HepG2 (cell line): ENCODE measurements at regions not wholly inside any gene's neighbourhood (a gene's known extent, or its start where the extent isn't known, plus 50 kb on each side); places are given as distances from the start of the nearest gene placed in this dataset.

Experiments used
- ATAC-seq: fragments of 200-7000 bp; cut with Tn5 transposase; 3 replicates; pipeline ENCODE4 v1.9.1; 2020; ENCODE audit warnings: mild to moderate bottlenecking, moderate library complexity
- BruUV-seq: library from RNA; stranded (reverse); fragments of 400-500 nt; replicated peaks from 2 replicates; lab custom pipeline; 2021; lab: Mats Ljungman, UMichigan
- CTCF ChIA-PET: fragments of 300-600 bp; formaldehyde crosslinking; extraction: SDS; loops from one replicate; lab custom pipeline; 2021; ENCODE audit warnings: low total read pairs, inconsistent platforms, low intra/inter-chr PET ratio; lab: Yijun Ruan, JAX
- POLR2A ChIA-PET: fragments of 350-600 bp; sonication (Branson Sonifier 250); formaldehyde crosslinking; loops from one replicate; lab custom pipeline; 2020; ENCODE audit warnings: antibody characterized with exemption, inconsistent platforms; lab: Yijun Ruan, JAX
- DNase-seq: peaks from one replicate; pipeline ENCODE4 v3.0.0-alpha.2; 2015; ENCODE audit warnings: low spot score
- FAIRE-seq: peaks from 3 replicates; lab custom pipeline; 2011; peaks lifted over from hg19 to GRCh38; lab: Jason Lieb, UNC
- H2AFZ ChIP-seq: one replicate; pipeline ENCODE4 v1.6.1; 2011; ENCODE audit warnings: low read length, inconsistent platforms
- H3K27ac ChIP-seq: fragments of 300-600 bp; 3 replicates; pipeline ENCODE4 v1.8.0; 2011; ENCODE audit warnings: mixed run types, mild to moderate bottlenecking, mixed read lengths, low read length, inconsistent platforms; ENCODE audit not compliant: insufficient read depth; ENCODE audit errors: extremely low read length
- H3K27me3 ChIP-seq, 2 experiments: fragments of 200-600 bp in 1 of 2; 2 replicates in 1 of 2; 3 replicates in 1 of 2; pipeline versions ENCODE4 v1.6.0 to v1.8.0; 2011; ENCODE audit warnings: low read length in 2 of 2, mild to moderate bottlenecking in 2 of 2, moderate library complexity in 2 of 2, inconsistent platforms in 1 of 2; ENCODE audit not compliant: insufficient read depth in 2 of 2, control insufficient read depth in 1 of 2
- H3K36me3 ChIP-seq, 2 experiments: fragments of 200-600 bp in 1 of 2; replicated peaks in 1 of 2; 2 replicates in 1 of 2; 3 replicates in 1 of 2; pipeline versions ENCODE4 v1.5.1 to v1.8.0; 2011; ENCODE audit warnings: low read length in 2 of 2, inconsistent platforms in 1 of 2; ENCODE audit not compliant: insufficient read depth in 2 of 2, control insufficient read depth in 1 of 2
- H3K4me1 ChIP-seq: 2 replicates; pipeline ENCODE4 v1.5.1; 2012; ENCODE audit warnings: low read length, inconsistent platforms; ENCODE audit not compliant: insufficient read depth
- H3K4me2 ChIP-seq: 2 replicates; pipeline ENCODE4 v1.6.0; 2011; ENCODE audit warnings: low read depth, low read length, inconsistent platforms
- H3K4me3 ChIP-seq, 3 experiments: fragments of 200-600 bp in 1 of 3; sonication (generic), shearing (Covaris generic) in 1 of 3; replicated peaks in 1 of 3; 2 replicates each; pipeline ENCODE4 v1.5.1; 2011 to 2016; ENCODE audit warnings: low read length in 3 of 3, inconsistent platforms in 2 of 3, low read depth in 2 of 3, mild to moderate bottlenecking in 2 of 3, control low read depth in 1 of 3, mixed read lengths in 1 of 3; ENCODE audit not compliant: insufficient read depth in 1 of 3
- H3K79me2 ChIP-seq: one replicate; pipeline ENCODE4 v1.6.1; 2011; ENCODE audit warnings: low read length, inconsistent platforms; ENCODE audit not compliant: insufficient read depth
- H3K9ac ChIP-seq: 2 replicates; pipeline ENCODE4 v1.6.0; 2011; ENCODE audit warnings: mild to moderate bottlenecking, low read depth, low read length, inconsistent platforms; ENCODE audit not compliant: insufficient read depth
- H3K9me3 ChIP-seq: 2 replicates; pipeline ENCODE4 v1.5.1; 2012; ENCODE audit warnings: mild to moderate bottlenecking, low read length
- H4K20me1 ChIP-seq: 2 replicates; pipeline ENCODE4 v1.6.0; 2011; ENCODE audit warnings: inconsistent platforms, mild to moderate bottlenecking, low read length, moderate library complexity; ENCODE audit not compliant: insufficient read depth
- ADNP ChIP-seq: sonication (generic); formaldehyde crosslinking; IDR thresholded peaks from 2 replicates; pipeline ENCODE4 v1.4.0; 2020; ENCODE audit warnings: missing genetic modification reagents
- KMT2A ChIP-seq: sonication (generic); formaldehyde crosslinking; IDR thresholded peaks from 2 replicates; pipeline ENCODE4 v1.4.0; 2020; ENCODE audit warnings: missing genetic modification reagents
- MAFF ChIP-seq: IDR thresholded peaks from 2 replicates; pipeline ENCODE4 v1.6.1; 2011; ENCODE audit warnings: low read depth, low read length, improper control_type of control experiment
- MAFK ChIP-seq, 2 experiments: IDR thresholded peaks in 1 of 2; conservative IDR thresholded peaks in 1 of 2; 2 replicates each; pipeline ENCODE4 v1.6.1; 2011; ENCODE audit warnings: improper control_type of control experiment in 2 of 2, low read length in 2 of 2
- MYC ChIP-seq: sonication (generic); formaldehyde crosslinking; IDR thresholded peaks from 2 replicates; pipeline ENCODE4 v1.9.0; 2021; ENCODE audit warnings: missing genetic modification reagents, borderline replicate concordance
- RELA ChIP-seq: sonication (generic); formaldehyde crosslinking; IDR thresholded peaks from 2 replicates; pipeline ENCODE4 v1.4.0; 2020; ENCODE audit warnings: missing genetic modification reagents
- ZC3H13 ChIP-seq: sonication (generic); formaldehyde crosslinking; IDR thresholded peaks from 2 replicates; pipeline ENCODE4 v1.8.1; 2023; ENCODE audit warnings: mild to moderate bottlenecking, missing genetic modification reagents, moderate library complexity
- ZNF839 ChIP-seq: sonication (generic); formaldehyde crosslinking; IDR thresholded peaks from 2 replicates; pipeline ENCODE4 v1.4.0; 2020; ENCODE audit warnings: missing genetic modification reagents, mild to moderate bottlenecking, borderline replicate concordance
- WGBS: methylation state at CpG from one replicate; pipeline ENCODE4 v1.1.6; 2017; ENCODE audit warnings: low lambda C conversion rate; 5-methylcytosine and 5-hydroxymethylcytosine counted together
- in situ Hi-C: cut with HindIII; loops from 2 replicates; pipeline ENCODE4 v1.10.0; 2017; ENCODE audit warnings: low pct_unique_long_range_greater_than_20kb; ENCODE audit not compliant: extremely low pct_ligation_motif_present
- intact Hi-C: fragments of 100-400 bp; cut with micrococcal nuclease; formaldehyde crosslinking; loops from one replicate; pipeline ENCODE4 v1.10.0; 2022; ENCODE audit not compliant: unreplicated experiment
- TF ChIP-seq, protein P1 (sequence below): sonication (generic); formaldehyde crosslinking; IDR thresholded peaks from 2 replicates; pipeline ENCODE4 v1.4.0; 2020; ENCODE audit warnings: mild to moderate bottlenecking, missing genetic modification reagents
- TF ChIP-seq, protein P2 (sequence below): sonication (generic); formaldehyde crosslinking; IDR thresholded peaks from 2 replicates; pipeline ENCODE4 v1.9.0; 2021; ENCODE audit warnings: missing genetic modification reagents, mild to moderate bottlenecking, borderline replicate concordance

DNA sequence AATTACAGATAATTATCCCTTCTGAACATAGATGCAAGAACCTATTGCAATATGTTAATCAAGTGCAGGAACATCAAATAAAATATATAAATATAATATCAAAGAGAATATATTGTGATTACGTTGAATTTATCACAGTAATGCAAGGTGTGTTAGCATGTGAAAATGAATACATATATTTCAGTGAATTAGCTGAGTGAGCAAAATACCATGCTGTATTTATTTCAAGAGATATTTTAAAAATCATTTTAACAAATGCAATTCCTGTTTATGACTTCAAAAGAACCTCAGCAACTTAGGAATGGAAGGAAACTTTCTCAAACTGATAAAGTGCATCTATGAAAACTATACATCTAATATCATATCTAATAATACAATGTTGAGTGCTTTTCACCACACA is 856.9 kb upstream of the PTPRD start:
- H3K4me2 ChIP-seq: no peak overlapping the region
- H3K79me2 ChIP-seq: no peaks in the 10 kb centered on the region
- no peak for DNase-seq
- ChIA-PET POLR2A (no interaction called here), CTCF (no interaction called here)
- intact Hi-C loops (no loop called here), in situ Hi-C loops (no loop called here)
- H3K36me3 ChIP-seq: no peaks in the 10 kb centered on the region
- no peak overlapping the region for H2AFZ ChIP-seq
- no peak overlapping the region for H3K9ac ChIP-seq
- H3K27ac ChIP-seq: no peak overlapping the region
- H3K27me3 ChIP-seq: no peaks in the 10 kb centered on the region
- BruUV-seq: no TSS peak
- H3K9me3 ChIP-seq: peaks cover 63% of the 10 kb centered on the region
- WGBS: 7% methylated on average over 1 of the region's 1 CpG
- H3K4me1 ChIP-seq: no peaks in the 10 kb centered on the region
- no peak overlapping the region for H3K4me3 ChIP-seq
- no peak for FAIRE-seq
- ATAC-seq: no peak
- peak; percentile 72 to 75 for TF ChIP-seq MAFK (conservative IDR thresholded peaks at IDR 0.05 in 1 of 2, IDR thresholded peaks at IDR 0.05 in 1 of 2; ENCODE audit: low read length in 2 of 2)
- no peak for TF ChIP-seq ZNF839 (CRISPR knock-in tag)
- peak; percentile 68; the same call in 1 of the 2 replicates for TF ChIP-seq MAFF
- no peaks in the 10 kb centered on the region for H4K20me1 ChIP-seq

DNA sequence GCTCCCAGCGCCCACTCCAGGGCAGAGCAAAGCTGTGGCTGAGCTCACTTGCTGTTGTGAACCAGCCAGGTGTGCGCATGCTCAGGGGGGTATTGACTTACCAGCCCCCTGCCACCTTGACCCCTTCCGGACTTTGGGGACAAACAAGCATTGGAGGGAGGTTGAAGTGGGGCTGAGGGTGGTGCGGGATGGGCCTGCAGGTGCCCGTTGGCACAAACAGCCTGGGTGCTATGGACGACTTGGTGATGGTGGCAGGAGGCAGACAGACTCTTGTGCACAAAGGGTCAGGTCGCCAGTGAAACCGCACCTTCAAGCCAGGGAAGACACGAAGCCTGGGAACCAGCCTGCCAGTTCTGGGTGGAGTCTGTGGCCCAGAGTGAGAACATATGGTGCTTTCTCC is 858.5 kb upstream of the PTPRD start:
- in situ Hi-C loops: no loop called here
- H3K4me2 ChIP-seq: no peak overlapping the region
- H3K4me1 ChIP-seq: no peaks in the 10 kb centered on the region
- ChIA-PET CTCF (no interaction called here), POLR2A (no interaction called here)
- TF ChIP-seq ADNP: no peak
- TF ChIP-seq, protein P1, sequence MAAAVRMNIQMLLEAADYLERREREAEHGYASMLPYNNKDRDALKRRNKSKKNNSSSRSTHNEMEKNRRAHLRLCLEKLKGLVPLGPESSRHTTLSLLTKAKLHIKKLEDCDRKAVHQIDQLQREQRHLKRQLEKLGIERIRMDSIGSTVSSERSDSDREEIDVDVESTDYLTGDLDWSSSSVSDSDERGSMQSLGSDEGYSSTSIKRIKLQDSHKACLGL (CRISPR knock-in tag): no peak
- no peak for TF ChIP-seq RELA (CRISPR knock-in tag)
- no peak for TF ChIP-seq ZC3H13
- no peak for TF ChIP-seq MYC (CRISPR knock-in tag)
- no peak for TF ChIP-seq KMT2A (CRISPR knock-in tag)
- TF ChIP-seq, protein P2, sequence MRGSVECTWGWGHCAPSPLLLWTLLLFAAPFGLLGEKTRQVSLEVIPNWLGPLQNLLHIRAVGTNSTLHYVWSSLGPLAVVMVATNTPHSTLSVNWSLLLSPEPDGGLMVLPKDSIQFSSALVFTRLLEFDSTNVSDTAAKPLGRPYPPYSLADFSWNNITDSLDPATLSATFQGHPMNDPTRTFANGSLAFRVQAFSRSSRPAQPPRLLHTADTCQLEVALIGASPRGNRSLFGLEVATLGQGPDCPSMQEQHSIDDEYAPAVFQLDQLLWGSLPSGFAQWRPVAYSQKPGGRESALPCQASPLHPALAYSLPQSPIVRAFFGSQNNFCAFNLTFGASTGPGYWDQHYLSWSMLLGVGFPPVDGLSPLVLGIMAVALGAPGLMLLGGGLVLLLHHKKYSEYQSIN (CRISPR knock-in tag): no peak
- DNase-seq: no peak
- no peak overlapping the region for H3K4me3 ChIP-seq
- ATAC-seq: no peak
- no CpG with 5 or more reads among the region's 9 CpGs for WGBS
- no peak for FAIRE-seq
- H4K20me1 ChIP-seq: no peaks in the 10 kb centered on the region
- H3K9ac ChIP-seq: no peak overlapping the region
- H3K27me3 ChIP-seq: no peaks in the 10 kb centered on the region
- no TSS peak for BruUV-seq
- peaks cover 65% of the 10 kb centered on the region for H3K9me3 ChIP-seq
- intact Hi-C loops: no loop called here
- no peaks in the 10 kb centered on the region for H3K79me2 ChIP-seq
- H3K36me3 ChIP-seq: no peaks in the 10 kb centered on the region
- H3K27ac ChIP-seq: no peak overlapping the region
- H2AFZ ChIP-seq: no peak overlapping the region
